Breast epithelium (tissue), 4 donors: ENCODE measurements at regions not wholly inside any gene's neighbourhood (a gene's known extent, or its start where the extent isn't known, plus 50 kb on each side); places are given as distances from the start of the nearest gene placed in this dataset.

Experiments
- DNase-seq, 2 donors: peaks; one replicate each; pipeline ENCODE4 v3.0.0-alpha.2; 2019; ENCODE audit warnings: low spot score in 2 of 2
- H3K27ac ChIP-seq, 2 donors: fragments of 200-600 bp; sonication (generic) in 1 of 2; one replicate each; pipeline ENCODE4 v1.5.1; 2016 to 2019; ENCODE audit warnings: mild to moderate bottlenecking in 1 of 2
- H3K27me3 ChIP-seq, 2 donors: fragments of 200-600 bp; sonication (generic) in 1 of 2; one replicate each; pipeline versions ENCODE4 v1.5.1 to v1.6.0; 2017 to 2019; ENCODE audit warnings: control low read depth in 1 of 2, mild to moderate bottlenecking in 1 of 2
- H3K36me3 ChIP-seq: fragments of 200-600 bp; one replicate; pipeline ENCODE4 v1.5.1; 2019
- H3K4me1 ChIP-seq, 2 donors: fragments of 200-600 bp; sonication (generic); one replicate each; pipeline ENCODE4 v1.5.1; 2016 to 2019; ENCODE audit warnings: control low read depth in 1 of 2
- H3K4me3 ChIP-seq, 3 donors: fragments of 200-600 bp; sonication (generic); 1 replicate in 2 of 3; 2 replicates in 1 of 3; pipeline ENCODE4 v1.5.1; 2016 to 2019; ENCODE audit warnings: mild to moderate bottlenecking in 3 of 3, moderate library complexity in 2 of 3
- H3K9me3 ChIP-seq, 2 donors: fragments of 200-600 bp; sonication (generic) in 1 of 2; one replicate each; pipeline ENCODE4 v1.5.1; 2016 to 2019; ENCODE audit warnings: control low read depth in 1 of 2
- POLR2A ChIP-seq: fragments of 450-650 bp; IDR thresholded peaks from one replicate; pipeline ENCODE4 v1.6.1; 2016; ENCODE audit warnings: antibody characterized with exemption, mild to moderate bottlenecking, moderate library complexity
- POLR2AphosphoS5 ChIP-seq, 3 donors: sonication (generic); formaldehyde crosslinking; IDR thresholded peaks; one replicate each; pipeline ENCODE4 v1.6.1; 2017; ENCODE audit warnings: antibody characterized with exemption in 3 of 3
- intact Hi-C: fragments of 100-400 bp; cut with DNase I; formaldehyde crosslinking; loops from one replicate; pipeline ENCODE4 v1.15.1; 2023; ENCODE audit warnings: low total_unique reads
- TF ChIP-seq, protein P1 (sequence below), 3 donors: fragments of 450-650 bp; IDR thresholded peaks; one replicate each; pipeline ENCODE4 v1.5.1; 2016 to 2017; ENCODE audit warnings: antibody characterized with exemption in 3 of 3, mild to moderate bottlenecking in 3 of 3, moderate library complexity in 3 of 3

DNA sequence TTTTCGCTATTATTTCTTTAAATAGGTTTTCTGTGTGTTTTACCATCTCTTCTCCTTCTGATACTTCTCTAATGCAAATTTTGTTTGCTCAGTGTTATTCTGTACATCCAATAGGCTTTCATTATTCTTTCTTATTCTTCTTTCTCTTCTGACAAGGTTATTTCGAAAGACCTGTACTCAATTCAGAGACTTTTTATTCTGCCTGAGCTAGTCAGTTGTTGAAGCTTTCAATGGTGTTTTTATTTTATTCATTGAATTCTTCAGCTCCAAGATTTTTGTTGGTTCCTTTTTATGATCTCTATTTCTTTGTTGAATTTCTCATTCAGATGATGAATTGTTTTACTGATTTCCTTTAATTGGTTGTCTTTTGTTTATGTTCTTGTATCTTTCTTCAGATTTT, 706.2 kb downstream of the NR2F1-AS1 start:
- H3K36me3 ChIP-seq: no peaks in the 10 kb centered on the region
- no peaks in the 10 kb centered on the region for H3K4me1 ChIP-seq
- TF ChIP-seq, protein P1, sequence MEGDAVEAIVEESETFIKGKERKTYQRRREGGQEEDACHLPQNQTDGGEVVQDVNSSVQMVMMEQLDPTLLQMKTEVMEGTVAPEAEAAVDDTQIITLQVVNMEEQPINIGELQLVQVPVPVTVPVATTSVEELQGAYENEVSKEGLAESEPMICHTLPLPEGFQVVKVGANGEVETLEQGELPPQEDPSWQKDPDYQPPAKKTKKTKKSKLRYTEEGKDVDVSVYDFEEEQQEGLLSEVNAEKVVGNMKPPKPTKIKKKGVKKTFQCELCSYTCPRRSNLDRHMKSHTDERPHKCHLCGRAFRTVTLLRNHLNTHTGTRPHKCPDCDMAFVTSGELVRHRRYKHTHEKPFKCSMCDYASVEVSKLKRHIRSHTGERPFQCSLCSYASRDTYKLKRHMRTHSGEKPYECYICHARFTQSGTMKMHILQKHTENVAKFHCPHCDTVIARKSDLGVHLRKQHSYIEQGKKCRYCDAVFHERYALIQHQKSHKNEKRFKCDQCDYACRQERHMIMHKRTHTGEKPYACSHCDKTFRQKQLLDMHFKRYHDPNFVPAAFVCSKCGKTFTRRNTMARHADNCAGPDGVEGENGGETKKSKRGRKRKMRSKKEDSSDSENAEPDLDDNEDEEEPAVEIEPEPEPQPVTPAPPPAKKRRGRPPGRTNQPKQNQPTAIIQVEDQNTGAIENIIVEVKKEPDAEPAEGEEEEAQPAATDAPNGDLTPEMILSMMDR (IDR thresholded peaks at IDR 0.05): no peak
- TF ChIP-seq POLR2A (no peak), POLR2AphosphoS5 (IDR thresholded peaks at IDR 0.05) (no peak)
- intact Hi-C loops: no loop called here
- H3K9me3 ChIP-seq: peaks cover 7 to 12% of the 10 kb centered on the region in 2 donors
- DNase-seq: no peak
- H3K27ac ChIP-seq: no peak overlapping the region
- no peaks in the 10 kb centered on the region for H3K27me3 ChIP-seq
- no peak overlapping the region for H3K4me3 ChIP-seq

- no peak overlapping the region for H3K4me3 ChIP-seq
- TF ChIP-seq, protein P1 (IDR thresholded peaks at IDR 0.05): no peak
- TF ChIP-seq POLR2A (no peak), POLR2AphosphoS5 (IDR thresholded peaks at IDR 0.05) (no peak)
- no peaks in the 10 kb centered on the region for H3K27me3 ChIP-seq
- no peak for DNase-seq
- H3K36me3 ChIP-seq: no peaks in the 10 kb centered on the region
- H3K27ac ChIP-seq: no peak overlapping the region
- H3K9me3 ChIP-seq: peaks cover 0 to 8% of the 10 kb centered on the region in 2 donors
- intact Hi-C loops: no loop called here
- H3K4me1 ChIP-seq: no peaks in the 10 kb centered on the region
Observed at GRCh38 chr5:92868442-92868841, 712.6 kb downstream of the NR2F1-AS1 start.

DNA sequence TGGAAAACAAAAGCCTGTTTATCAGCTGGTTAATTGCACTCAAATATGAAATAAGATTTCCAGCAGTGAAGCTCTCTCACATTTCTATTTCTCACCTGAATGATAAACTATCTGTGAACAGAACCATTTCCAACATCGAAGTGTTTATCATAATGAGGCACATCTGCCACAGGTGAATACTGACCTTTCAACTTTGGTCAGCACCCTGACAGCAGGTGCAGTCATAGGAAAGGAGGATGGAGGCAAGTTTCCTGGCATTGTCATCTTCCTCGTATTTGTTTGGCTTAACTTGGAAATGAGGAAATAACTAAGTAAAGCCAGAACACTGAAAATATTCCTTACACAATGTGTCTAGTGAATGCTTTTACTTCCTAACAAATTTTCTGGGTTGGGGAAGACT, 716.4 kb downstream of the NR2F1-AS1 start:
- intact Hi-C loops: no loop called here

GRCh38 chr5:92863666-92864065, 717.4 kb downstream of the NR2F1-AS1 start:
- no peaks in the 10 kb centered on the region for H3K9me3 ChIP-seq
- H3K36me3 ChIP-seq: no peaks in the 10 kb centered on the region
- H3K27ac ChIP-seq: no peak overlapping the region
- DNase-seq: no peak
- H3K27me3 ChIP-seq: no peaks in the 10 kb centered on the region
- TF ChIP-seq POLR2A (no peak), POLR2AphosphoS5 (IDR thresholded peaks at IDR 0.05) (no peak)
- TF ChIP-seq, protein P1 (IDR thresholded peaks at IDR 0.05): no peak
- no peaks in the 10 kb centered on the region for H3K4me1 ChIP-seq
- intact Hi-C loops: no loop called here
- H3K4me3 ChIP-seq: no peak overlapping the region

More for the DNA sequence above, 716.4 kb downstream of the NR2F1-AS1 start:
- no peaks in the 10 kb centered on the region for H3K4me1 ChIP-seq
- H3K4me3 ChIP-seq: no peak overlapping the region
- no peak overlapping the region for H3K27ac ChIP-seq
- H3K9me3 ChIP-seq: no peaks in the 10 kb centered on the region
- TF ChIP-seq POLR2A (no peak), POLR2AphosphoS5 (IDR thresholded peaks at IDR 0.05) (no peak)
- TF ChIP-seq, protein P1 (IDR thresholded peaks at IDR 0.05): no peak
- no peak for DNase-seq
- H3K27me3 ChIP-seq: no peaks in the 10 kb centered on the region
- no peaks in the 10 kb centered on the region for H3K36me3 ChIP-seq

DNA sequence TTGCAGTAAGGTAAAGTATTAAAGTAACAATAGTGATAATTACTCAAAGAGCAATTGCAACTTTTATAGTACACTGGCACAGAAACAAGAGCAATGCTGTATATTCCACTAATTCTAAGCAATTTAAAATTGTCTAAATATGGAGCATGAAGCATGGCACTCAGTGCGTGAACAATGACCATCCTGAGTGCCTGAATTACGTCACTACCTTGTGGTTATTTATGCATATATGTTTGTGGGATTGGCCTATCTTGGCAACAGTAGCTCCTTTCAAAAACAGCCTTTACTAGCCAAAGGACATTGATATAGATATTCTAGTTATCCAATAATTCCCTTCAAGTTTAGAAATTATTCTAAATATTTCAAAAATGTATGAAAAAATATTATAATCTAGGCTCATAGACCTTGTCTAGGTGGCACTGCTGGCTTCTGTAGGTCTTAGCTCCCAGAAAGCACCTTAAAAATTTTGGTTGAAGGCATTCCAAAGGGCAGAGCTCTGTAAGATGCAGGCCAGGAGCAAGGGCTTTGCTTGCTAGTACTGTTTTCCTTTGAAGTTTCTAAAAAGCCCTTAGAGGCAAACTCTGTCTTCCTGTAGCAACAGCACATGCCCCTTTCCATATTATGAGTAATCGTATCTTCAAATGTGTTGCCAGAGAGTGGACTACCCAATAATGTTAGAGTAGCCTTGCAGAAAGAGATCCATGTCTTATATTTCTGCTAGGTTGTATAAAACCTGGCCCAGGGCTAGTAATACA, 719.3 kb downstream of the NR2F1-AS1 start:
- no peaks in the 10 kb centered on the region for H3K36me3 ChIP-seq
- H3K4me1 ChIP-seq: no peaks in the 10 kb centered on the region
- intact Hi-C loops: no loop called here
- TF ChIP-seq, protein P1 (IDR thresholded peaks at IDR 0.05): no peak
- TF ChIP-seq POLR2A (no peak), POLR2AphosphoS5 (IDR thresholded peaks at IDR 0.05) (no peak)
- no peak overlapping the region for H3K4me3 ChIP-seq
- no peaks in the 10 kb centered on the region for H3K27me3 ChIP-seq
- DNase-seq: no peak
- H3K27ac ChIP-seq: no peak overlapping the region
- no peaks in the 10 kb centered on the region for H3K9me3 ChIP-seq
